Testis (tissue), 2 donors: ENCODE measurements at regions not wholly inside any gene's neighbourhood (a gene's known extent, or its start where the extent isn't known, plus 50 kb on each side); places are given as distances from the start of the nearest gene placed in this dataset.
"Not testable (repeated sequence)": the region's sequence is repeated elsewhere in the genome, so short reads cannot be mapped to it uniquely, and the experiment has no call there.

ENCODE experiments used
- CTCF ChIP-seq, 3 experiments: fragments of 450-650 bp in 2 of 3; fragments of 200-600 bp in 1 of 3; sonication (generic) in 1 of 3; IDR thresholded peaks; one replicate each; pipeline ENCODE4 v1.5.1; 2016 to 2019; ENCODE audit warnings: antibody characterized with exemption in 3 of 3, mild to moderate bottlenecking in 2 of 3, moderate library complexity in 1 of 3
- POLR2A ChIP-seq: fragments of 450-650 bp; IDR thresholded peaks from one replicate; pipeline ENCODE4 v1.6.1; 2017; ENCODE audit warnings: antibody characterized with exemption, mild to moderate bottlenecking, moderate library complexity

GRCh38 chr12:105535033-105535432, 204.5 kb downstream of the C12orf75 start:
- not testable (repeated sequence) for TF ChIP-seq CTCF (IDR thresholded peaks at IDR 0.05); POLR2A
